ENCODE measurements at regions not wholly inside any gene's neighbourhood (a gene's known extent, or its start where the extent isn't known, plus 50 kb on each side); places are given as distances from the start of the nearest gene placed in this dataset.

DNA sequence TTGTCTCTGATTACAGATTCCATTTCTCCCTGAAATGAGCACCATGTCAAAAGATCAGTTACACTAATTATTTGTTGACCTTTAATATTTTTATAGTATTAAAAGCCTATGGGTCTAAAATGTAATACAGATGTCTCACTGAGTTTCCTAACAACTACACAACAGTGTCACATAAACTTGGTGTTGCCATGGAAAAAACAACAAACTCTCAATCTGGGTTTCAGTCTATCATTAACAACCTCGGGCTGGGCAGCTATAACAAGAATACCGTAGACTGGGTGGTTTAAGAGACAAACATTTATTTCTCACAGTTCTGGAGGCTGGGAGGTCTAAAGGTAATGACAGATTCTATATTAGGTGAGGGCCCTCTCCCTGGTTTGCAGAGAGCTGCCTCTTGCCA lies 407.1 kb downstream of the HNRNPD start:
- FAIRE-seq (no peak), DNase-seq (ENCODE audit: insufficient read length, low spot score) (no peak)
- no peak for TF ChIP-seq POLR2A (IDR thresholded peaks at IDR 0.05; ENCODE audit: low read depth, low read length)

DNA sequence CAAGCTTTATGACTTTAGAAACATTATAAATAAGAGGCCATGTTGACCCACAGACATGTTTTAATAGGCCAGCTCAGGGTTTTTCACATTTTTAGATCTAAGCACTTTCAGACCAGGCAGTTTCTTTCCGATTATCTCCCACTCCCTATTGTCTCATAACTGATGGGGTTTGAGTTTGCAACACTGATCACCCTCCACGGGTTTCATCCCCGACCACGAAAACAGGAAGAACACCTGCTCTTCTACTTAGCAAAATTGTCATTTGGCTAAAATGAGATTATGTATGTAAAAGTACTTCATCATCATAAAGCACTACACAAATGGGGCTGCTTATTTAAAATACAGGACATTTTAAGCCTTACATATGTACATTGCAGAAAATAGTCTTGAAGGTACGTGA lies 407.9 kb downstream of the HNRNPD start:
- DNase-seq (ENCODE audit: insufficient read length, low spot score) (no peak), FAIRE-seq (no peak)
- no peak for TF ChIP-seq POLR2A (IDR thresholded peaks at IDR 0.05; ENCODE audit: low read depth, low read length)

DNA sequence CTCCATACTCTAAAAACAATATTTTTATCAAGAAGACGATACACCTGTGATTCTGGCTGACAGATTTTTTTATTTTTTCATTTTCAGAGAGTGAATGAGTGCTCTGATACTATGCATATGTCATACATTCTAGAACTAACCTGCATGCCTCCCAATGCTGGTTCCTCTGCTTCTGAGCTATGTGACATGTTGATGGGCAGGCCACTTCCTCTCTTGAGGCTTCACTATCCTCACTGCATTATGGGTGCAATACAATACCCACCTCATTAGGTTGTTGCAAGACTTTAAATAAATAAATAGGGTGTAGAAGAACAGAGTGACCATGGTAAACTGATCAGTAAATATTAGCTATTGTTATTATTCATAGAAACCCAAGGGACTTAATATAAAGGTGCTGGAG lies 408.3 kb downstream of the HNRNPD start:
- TF ChIP-seq POLR2A (IDR thresholded peaks at IDR 0.05; ENCODE audit: low read depth, low read length) = no peak
- FAIRE-seq (no peak), DNase-seq (ENCODE audit: insufficient read length, low spot score) (no peak)

DNA sequence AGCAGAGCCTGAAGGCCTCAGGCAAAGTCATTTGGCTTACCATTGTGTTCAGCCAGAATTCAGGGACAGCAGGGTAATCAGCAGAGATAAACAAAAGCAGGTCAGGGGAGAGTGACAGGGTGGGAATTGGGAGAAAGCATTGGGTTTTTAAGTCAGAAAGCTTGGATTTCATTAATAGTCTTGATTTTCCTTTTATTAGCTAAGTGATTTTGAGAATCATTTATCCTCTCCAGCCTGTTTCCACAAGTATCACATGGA lies 410.1 kb downstream of the HNRNPD start:
- FAIRE-seq = no peak
- TF ChIP-seq POLR2A (IDR thresholded peaks at IDR 0.05; ENCODE audit: low read depth, low read length) = no peak
- no peak for DNase-seq (ENCODE audit: insufficient read length, low spot score)

DNA sequence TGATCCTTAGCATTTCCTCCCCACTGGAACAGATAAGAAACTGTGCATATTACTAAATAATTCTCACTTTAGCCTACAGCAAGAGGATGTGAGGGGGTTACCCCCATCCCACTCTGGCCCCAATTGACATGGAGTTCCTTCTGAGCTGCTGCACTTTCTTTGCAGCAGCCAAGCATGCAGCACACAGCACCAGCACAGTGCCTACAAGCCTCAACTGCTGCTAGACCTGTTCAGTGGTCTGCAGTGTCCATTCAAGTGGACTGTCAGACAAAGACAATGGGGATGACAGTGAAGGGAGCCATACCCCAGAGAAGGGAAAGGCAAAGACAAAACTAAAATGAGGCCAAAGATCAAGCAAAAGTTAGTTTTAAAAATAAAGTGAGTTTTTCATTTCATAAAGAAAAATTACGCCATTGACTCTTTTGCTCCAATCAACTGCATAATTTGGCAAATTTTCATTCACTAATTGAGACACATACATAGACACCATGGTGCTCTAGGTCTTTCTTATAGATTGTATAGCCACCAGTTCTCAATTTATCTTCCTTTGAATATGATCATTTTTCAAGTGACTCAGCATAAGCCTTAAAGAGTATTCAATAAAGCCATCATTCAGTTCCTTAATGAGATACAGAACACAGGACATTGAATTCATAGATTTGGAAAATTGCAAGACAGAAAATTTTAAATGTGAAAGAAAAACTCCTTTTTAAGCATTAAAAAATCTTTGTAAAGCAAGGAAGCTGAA lies 410.6 kb downstream of the HNRNPD start:
- no peak for TF ChIP-seq POLR2A (IDR thresholded peaks at IDR 0.05; ENCODE audit: low read depth, low read length)
- no peak for FAIRE-seq
- no peak for DNase-seq (ENCODE audit: insufficient read length, low spot score)

DNA sequence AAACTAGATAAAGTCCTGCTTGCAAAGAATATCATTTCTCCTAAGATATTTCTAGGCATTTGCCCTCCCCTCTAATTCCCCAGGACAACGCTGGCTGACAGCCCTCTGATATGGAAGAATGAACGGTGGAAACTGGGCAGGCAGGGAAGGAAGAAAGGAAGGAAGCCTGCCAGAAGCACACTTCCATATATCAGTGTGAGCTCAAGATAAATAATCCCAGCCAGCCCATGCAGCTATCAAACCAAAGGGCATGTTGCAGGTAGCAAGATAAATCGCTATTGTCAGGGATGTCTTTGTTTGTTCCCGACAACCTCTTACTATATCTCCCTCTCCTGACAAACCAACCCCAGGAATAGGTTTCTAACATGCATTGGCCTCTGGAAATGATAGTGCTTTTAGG lies 412.8 kb downstream of the HNRNPD start:
- DNase-seq (ENCODE audit: insufficient read length, low spot score) = no peak
- no peak for TF ChIP-seq POLR2A (IDR thresholded peaks at IDR 0.05; ENCODE audit: low read depth, low read length)
- no peak for FAIRE-seq

DNA sequence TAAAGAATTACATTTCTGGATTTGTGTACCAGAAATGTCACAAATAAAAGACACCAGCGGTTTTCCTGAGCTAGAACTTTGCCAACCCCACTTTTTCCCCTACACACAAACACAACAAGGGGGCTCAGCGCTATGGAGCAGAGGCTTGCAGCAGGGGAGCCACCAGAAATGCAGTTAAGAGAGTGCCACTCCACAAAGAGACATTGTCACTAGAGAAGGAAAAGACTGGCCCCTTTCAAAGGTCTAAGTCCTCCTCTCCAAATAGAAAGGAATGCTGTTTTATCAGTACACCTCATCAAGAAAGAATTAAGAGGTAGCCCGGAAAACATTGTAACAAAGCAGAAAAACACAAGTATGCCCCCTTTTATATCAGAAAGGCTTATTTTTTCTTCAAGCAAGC lies 419.5 kb downstream of the HNRNPD start:
- FAIRE-seq (no peak), DNase-seq (ENCODE audit: insufficient read length, low spot score) (no peak)
- TF ChIP-seq POLR2A (IDR thresholded peaks at IDR 0.05; ENCODE audit: low read depth, low read length) = no peak

DNA sequence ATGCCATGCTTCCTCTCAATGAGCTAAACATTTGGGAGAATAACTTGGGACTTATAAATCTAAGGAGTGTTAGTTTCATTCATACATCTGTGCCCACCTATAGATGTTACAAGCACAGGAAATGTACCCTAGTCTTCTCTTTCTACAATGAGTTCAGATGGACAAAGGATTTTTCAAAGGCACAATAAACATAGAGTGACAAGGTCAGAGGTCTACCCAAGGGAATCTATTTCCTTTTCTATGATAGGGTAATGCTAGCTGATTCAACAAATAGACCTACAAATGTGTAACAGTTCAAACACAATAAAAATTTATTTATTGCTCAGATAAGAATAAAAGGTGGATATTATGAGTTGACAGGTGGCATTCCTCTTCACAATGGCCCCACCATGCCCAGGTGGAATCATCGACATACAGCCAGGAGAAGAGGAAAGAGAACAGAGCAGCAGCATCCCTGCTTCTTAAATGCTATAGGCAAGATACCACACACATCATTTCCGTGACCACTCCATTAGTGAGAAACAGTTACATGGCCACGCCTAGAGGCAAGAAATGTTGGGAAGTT lies 421.8 kb downstream of the HNRNPD start:
- no peak for FAIRE-seq
- no peak for TF ChIP-seq POLR2A (IDR thresholded peaks at IDR 0.05; ENCODE audit: low read depth, low read length)

DNA sequence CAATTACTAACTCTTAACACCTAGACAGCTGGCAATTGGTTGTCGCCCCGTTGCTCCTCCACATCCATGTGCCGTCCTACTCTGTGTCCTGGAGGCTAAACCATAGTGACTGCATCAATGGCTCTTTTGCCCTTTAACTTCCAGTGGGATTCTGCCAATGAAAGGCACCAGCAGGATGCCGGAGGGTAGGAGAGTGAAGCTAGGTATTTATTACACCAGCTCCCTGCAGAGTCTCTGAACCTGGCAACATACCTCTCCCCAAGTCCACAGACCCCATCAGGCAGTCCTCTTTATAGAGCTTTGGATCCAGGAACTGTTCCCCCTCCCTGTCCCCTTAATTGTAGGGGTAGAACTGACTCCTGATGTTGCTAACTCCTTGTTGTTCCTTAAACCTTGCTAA lies 426.8 kb downstream of the HNRNPD start:
- no peak for TF ChIP-seq POLR2A (IDR thresholded peaks at IDR 0.05; ENCODE audit: low read depth, low read length)
- DNase-seq (ENCODE audit: insufficient read length, low spot score) (no peak), FAIRE-seq (no peak)

More for the DNA sequence above, 421.8 kb downstream of the HNRNPD start:
- DNase-seq (ENCODE audit: insufficient read length, low spot score) = no peak

DNA sequence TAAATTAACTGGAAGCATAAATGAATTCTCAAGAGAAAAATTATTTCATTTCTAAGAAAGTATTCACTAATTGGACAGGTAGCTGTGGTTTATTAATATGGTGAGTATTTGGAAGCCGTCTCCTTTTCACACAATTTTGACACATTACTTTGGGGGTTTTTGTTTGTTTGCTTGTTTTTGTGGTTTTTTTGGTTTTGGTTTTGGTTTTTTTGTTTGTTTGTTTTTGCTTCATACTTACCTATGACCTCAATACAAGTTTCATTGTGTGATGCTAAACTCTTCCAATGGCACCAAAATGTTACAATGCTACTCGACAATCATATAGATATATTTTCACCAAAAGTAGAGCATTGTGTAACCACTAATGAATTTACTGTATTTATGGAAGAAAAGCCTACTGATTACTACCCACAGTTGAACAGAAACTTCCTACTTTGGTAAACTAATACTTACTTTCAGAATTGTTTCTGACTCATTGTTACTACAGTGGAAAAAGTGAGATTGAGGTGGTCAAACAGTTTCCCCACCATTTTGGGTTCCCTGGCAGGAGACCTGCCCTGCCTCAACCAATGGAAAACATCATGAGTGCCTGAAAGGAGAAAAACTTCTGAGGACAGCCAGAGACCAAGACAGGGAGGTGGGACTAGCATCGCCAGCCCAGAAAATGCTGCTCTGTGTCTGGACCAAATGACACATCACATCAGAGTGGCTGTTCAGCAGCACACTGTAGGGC lies 443.1 kb downstream of the HNRNPD start:
- DNase-seq (ENCODE audit: insufficient read length, low spot score) (no peak), FAIRE-seq (no peak)
- no peak for TF ChIP-seq POLR2A (IDR thresholded peaks at IDR 0.05; ENCODE audit: low read depth, low read length)

DNA sequence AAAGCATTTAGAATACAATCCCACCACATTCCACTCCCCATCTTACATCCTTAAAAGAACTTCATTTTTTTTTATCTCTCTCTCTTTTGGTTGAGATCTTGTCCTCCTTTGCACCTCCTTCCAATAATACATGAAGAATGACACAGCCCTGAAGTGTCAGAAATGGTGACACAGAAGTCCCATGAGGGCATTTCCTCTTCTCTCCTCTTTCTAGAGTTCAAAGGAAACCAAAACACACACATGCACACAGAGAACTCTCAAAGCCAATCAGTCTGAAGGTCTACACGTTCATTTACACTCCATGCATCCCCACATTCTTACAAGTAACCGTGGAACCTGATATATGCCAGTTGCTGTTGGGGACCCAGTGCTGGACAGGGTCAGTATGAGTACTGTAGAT lies 450.7 kb downstream of the HNRNPD start:
- DNase-seq (ENCODE audit: insufficient read length, low spot score) (no peak), FAIRE-seq (no peak)
- TF ChIP-seq POLR2A (IDR thresholded peaks at IDR 0.05; ENCODE audit: low read depth, low read length) = no peak

DNA sequence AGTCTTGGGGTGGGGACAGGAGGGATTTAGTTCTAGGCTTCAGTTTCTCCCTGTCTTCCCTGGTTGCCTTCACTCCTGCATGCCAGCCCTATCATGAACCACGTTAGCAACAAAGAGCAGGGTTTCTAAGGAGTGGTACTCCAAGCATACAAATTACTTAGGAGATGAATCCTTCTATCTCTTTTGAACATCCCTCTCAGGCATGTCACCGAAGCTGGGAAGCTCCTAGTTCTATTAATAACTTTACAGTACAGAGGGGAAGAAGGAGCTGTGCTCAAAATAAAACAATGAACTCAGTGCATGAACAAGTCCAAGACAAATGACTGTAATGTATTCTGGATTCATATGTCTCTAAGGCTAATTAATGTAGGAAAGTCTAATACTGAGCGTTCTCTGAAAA lies 450.6 kb upstream of the RASGEF1B start:
- DNase-seq (ENCODE audit: insufficient read length, low spot score) (no peak), FAIRE-seq (no peak)
- no peak for TF ChIP-seq POLR2A (IDR thresholded peaks at IDR 0.05; ENCODE audit: low read depth, low read length)

DNA sequence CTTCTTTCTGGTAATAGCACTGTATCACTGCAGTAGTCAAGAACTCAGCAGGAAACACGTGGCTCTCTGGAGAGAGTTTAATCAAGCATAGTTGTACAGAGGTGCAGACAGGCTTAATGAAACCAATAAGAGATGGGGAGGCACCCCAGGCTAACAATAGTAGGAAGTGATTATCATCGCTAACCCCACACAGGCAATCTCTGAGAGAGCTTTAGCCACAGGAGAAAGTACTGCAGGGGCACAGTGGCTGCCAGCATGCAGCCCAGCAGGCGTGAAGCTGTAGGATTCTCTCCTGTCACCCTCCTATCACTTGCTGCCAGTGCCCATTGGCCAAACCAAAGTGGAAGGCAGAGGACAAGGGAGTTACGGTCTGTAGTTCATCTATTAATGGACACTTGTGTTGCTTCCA lies 450.0 kb upstream of the RASGEF1B start:
- DNase-seq (ENCODE audit: insufficient read length, low spot score) (no peak), FAIRE-seq (no peak)
- no peak for TF ChIP-seq POLR2A (IDR thresholded peaks at IDR 0.05; ENCODE audit: low read depth, low read length)

DNA sequence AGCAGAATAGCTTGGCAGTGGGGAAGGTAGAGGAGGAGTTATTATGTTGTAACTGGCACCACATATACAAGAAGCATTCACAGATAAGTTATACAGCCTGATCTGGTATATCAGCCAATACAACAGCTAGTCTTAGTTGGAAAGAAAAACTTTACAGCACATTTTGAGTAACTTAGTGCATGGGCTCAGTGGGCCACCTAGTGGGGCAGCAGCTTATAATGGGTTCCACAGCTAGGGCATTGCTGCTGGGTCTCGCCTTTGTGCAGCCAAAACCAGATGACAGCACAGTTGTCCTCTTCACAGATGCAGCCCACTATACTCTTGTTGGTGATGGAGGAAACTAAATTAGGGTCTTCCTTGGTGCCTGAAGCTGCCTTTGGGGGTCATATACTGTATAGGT lies 448.1 kb upstream of the RASGEF1B start:
- TF ChIP-seq POLR2A (IDR thresholded peaks at IDR 0.05; ENCODE audit: low read depth, low read length) = no peak
- FAIRE-seq = no peak
- DNase-seq (ENCODE audit: insufficient read length, low spot score) = no peak

DNA sequence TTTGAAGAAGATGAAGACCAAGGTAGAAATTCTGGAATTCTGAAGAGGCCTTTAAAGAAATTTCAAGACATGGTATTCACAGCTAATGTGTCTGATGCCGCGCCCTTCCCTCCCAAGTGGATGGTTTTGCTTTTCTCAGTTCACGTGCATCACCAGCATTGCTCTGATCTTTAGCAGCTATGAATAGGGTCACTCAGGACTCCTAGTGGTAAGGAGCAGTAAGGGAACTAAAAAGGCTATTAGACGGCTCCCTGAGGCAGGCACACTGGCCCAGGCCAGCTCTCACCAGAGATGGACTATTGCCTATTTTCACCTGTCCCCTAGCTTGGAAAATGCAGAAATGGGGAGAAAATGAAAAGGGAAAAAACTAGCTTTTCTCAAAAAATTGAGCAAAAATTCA lies 447.5 kb upstream of the RASGEF1B start:
- no peak for TF ChIP-seq POLR2A (IDR thresholded peaks at IDR 0.05; ENCODE audit: low read depth, low read length)
- no peak for FAIRE-seq
- no peak for DNase-seq (ENCODE audit: insufficient read length, low spot score)

Measured in H54 (cell line).